Ishikawa (cell line): ENCODE measurements at regions not wholly inside any gene's neighbourhood (a gene's known extent, or its start where the extent isn't known, plus 50 kb on each side); places are given as distances from the start of the nearest gene placed in this dataset.

ENCODE experiments used
- CEBPB ChIP-seq: IDR thresholded peaks from 2 replicates; pipeline ENCODE4 v1.6.1; 2012
- CREB1 ChIP-seq: IDR thresholded peaks from 2 replicates; pipeline ENCODE4 v1.6.1; 2012; ENCODE audit warnings: low read depth
- EGR1 ChIP-seq: IDR thresholded peaks from 2 replicates; pipeline ENCODE4 v1.6.1; 2012
- EP300 ChIP-seq: IDR thresholded peaks from 2 replicates; pipeline ENCODE4 v1.6.1; 2012; ENCODE audit warnings: borderline replicate concordance
- FOXM1 ChIP-seq: IDR thresholded peaks from 2 replicates; pipeline ENCODE4 v1.6.1; 2012; ENCODE audit warnings: low read depth, borderline replicate concordance
- MAX ChIP-seq: IDR thresholded peaks from 2 replicates; pipeline ENCODE4 v1.6.1; 2012
- NFIC ChIP-seq: IDR thresholded peaks from 2 replicates; pipeline ENCODE4 v1.6.1; 2012
- RAD21 ChIP-seq: IDR thresholded peaks from 2 replicates; pipeline ENCODE4 v1.6.1; 2012; ENCODE audit warnings: low read depth
- REST ChIP-seq: IDR thresholded peaks from 2 replicates; pipeline ENCODE4 v1.6.1; 2012; ENCODE audit warnings: low read depth, mild to moderate bottlenecking
- TAF1 ChIP-seq: IDR thresholded peaks from 2 replicates; pipeline ENCODE4 v1.6.1; 2012; ENCODE audit warnings: low read depth, mild to moderate bottlenecking
- TCF12 ChIP-seq: IDR thresholded peaks from 2 replicates; pipeline ENCODE4 v1.6.1; 2012; ENCODE audit warnings: low read depth
- TEAD4 ChIP-seq: IDR thresholded peaks from 2 replicates; pipeline ENCODE4 v1.6.1; 2012
- USF1 ChIP-seq: IDR thresholded peaks from 2 replicates; pipeline ENCODE4 v1.6.1; 2012
- YY1 ChIP-seq: IDR thresholded peaks from 2 replicates; pipeline ENCODE4 v1.6.1; 2012; ENCODE audit warnings: low read depth
- ZBTB7A ChIP-seq: IDR thresholded peaks from 2 replicates; pipeline ENCODE4 v1.6.1; 2012; ENCODE audit warnings: low read depth

- TF ChIP-seq FOXM1 = no peak
- TF ChIP-seq TAF1 = no peak
- no peak for TF ChIP-seq TCF12
- no peak for TF ChIP-seq ZBTB7A
- no peak for TF ChIP-seq YY1
- TF ChIP-seq USF1 = no peak
- no peak for TF ChIP-seq CREB1
- TF ChIP-seq EGR1 = no peak
These were observed 189.2 kb upstream of the MGAT4C start for GRCh38 chr12:86445356-86445755.

GRCh38 chr12:86435053-86435452, 178.9 kb upstream of the MGAT4C start:
- no peak for TF ChIP-seq FOXM1
- no peak for TF ChIP-seq MAX
- TF ChIP-seq REST = no peak
- no peak for TF ChIP-seq YY1
- TF ChIP-seq TCF12 = no peak
- no peak for TF ChIP-seq EGR1
- no peak for TF ChIP-seq EP300
- TF ChIP-seq TAF1 = no peak
- TF ChIP-seq RAD21 = no peak
- no peak for TF ChIP-seq NFIC
- TF ChIP-seq CREB1 = no peak
- no peak for TF ChIP-seq ZBTB7A
- no peak for TF ChIP-seq USF1
- TF ChIP-seq CEBPB = no peak
- no peak for TF ChIP-seq TEAD4

GRCh38 chr12:86429824-86430223, 173.6 kb upstream of the MGAT4C start:
- TF ChIP-seq TAF1 (no peak), EP300 (no peak), CEBPB (no peak), ZBTB7A (no peak), YY1 (no peak), TEAD4 (no peak), FOXM1 (no peak), MAX (no peak), USF1 (no peak), CREB1 (no peak), RAD21 (no peak), NFIC (no peak), EGR1 (no peak), TCF12 (no peak), REST (no peak)

- TF ChIP-seq TAF1 (no peak), TCF12 (no peak), REST (no peak), RAD21 (no peak), CREB1 (no peak), NFIC (no peak), USF1 (no peak), YY1 (no peak), MAX (no peak), FOXM1 (no peak)
These were observed 165.1 kb upstream of the MGAT4C start for GRCh38 chr12:86421333-86421732.
